ENCODE measurements at regions not wholly inside any gene's neighbourhood (a gene's known extent, or its start where the extent isn't known, plus 50 kb on each side); places are given as distances from the start of the nearest gene placed in this dataset.

DNA sequence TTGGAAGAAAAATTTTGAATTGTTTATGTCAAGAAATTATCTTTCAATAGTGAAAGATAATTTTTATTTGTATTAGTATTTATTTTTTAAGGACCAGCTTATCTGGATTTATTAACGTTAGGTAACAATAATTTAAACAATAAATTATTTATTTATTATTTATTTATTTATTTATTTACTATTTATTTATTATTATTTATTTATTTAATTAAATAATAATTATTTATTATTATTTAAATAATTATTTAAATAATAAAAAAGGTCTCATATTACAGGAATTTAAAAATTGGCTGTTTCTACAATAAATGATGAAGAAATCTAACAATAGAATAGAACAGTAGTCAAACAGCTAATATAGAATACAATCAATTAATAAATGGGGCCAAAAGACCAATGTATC, 618.7 kb upstream of the BRINP3 start:
- TF ChIP-seq, protein P1, sequence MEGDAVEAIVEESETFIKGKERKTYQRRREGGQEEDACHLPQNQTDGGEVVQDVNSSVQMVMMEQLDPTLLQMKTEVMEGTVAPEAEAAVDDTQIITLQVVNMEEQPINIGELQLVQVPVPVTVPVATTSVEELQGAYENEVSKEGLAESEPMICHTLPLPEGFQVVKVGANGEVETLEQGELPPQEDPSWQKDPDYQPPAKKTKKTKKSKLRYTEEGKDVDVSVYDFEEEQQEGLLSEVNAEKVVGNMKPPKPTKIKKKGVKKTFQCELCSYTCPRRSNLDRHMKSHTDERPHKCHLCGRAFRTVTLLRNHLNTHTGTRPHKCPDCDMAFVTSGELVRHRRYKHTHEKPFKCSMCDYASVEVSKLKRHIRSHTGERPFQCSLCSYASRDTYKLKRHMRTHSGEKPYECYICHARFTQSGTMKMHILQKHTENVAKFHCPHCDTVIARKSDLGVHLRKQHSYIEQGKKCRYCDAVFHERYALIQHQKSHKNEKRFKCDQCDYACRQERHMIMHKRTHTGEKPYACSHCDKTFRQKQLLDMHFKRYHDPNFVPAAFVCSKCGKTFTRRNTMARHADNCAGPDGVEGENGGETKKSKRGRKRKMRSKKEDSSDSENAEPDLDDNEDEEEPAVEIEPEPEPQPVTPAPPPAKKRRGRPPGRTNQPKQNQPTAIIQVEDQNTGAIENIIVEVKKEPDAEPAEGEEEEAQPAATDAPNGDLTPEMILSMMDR (IDR thresholded peaks at IDR 0.05), result no peak
- no peak for TF ChIP-seq POLR2A (IDR thresholded peaks at IDR 0.05)
- TF ChIP-seq POLR2AphosphoS5 (IDR thresholded peaks at IDR 0.05; ENCODE audit: insufficient read depth in 1 of 2, low read depth in 1 of 2), result no peak

Measured in vagina (tissue), 2 donors.